Caco-2 (cell line): ENCODE measurements at regions not wholly inside any gene's neighbourhood (a gene's known extent, or its start where the extent isn't known, plus 50 kb on each side); places are given as distances from the start of the nearest gene placed in this dataset.
A peak's percentile ranks its signal among the peaks of the same experiment; 100 is the strongest.
"Not testable (repeated sequence)": the region's sequence is repeated elsewhere in the genome, so short reads cannot be mapped to it uniquely, and the experiment has no call there.

Source experiments
- BruUV-seq: library from RNA; stranded (reverse); fragments of 400-500 nt; replicated peaks from 2 replicates; lab custom pipeline; 2021; lab: Mats Ljungman, UMichigan
- CTCF ChIA-PET: fragments of 300-600 bp; sonication (Branson Sonifier 250); formaldehyde crosslinking; loops from one replicate; lab custom pipeline; 2022; ENCODE audit warnings: antibody characterized with exemption; lab: Charles Lee
- POLR2A ChIA-PET: fragments of 300-600 bp; sonication (Branson Sonifier 250); formaldehyde crosslinking; loops from one replicate; lab custom pipeline; 2022; ENCODE audit warnings: antibody characterized with exemption; lab: Charles Lee
- DNase-seq, 2 experiments: peaks; one replicate each; pipeline versions ENCODE4 v3.0.0 to v3.0.0-alpha.2; 2020 to 2022
- H3K27me3 ChIP-seq: replicated peaks from 2 replicates; pipeline ENCODE4 v1.6.0; 2011; ENCODE audit warnings: low read length; ENCODE audit not compliant: control insufficient read depth, insufficient read depth
- H3K36me3 ChIP-seq: 2 replicates; pipeline ENCODE4 v1.5.1; 2011; ENCODE audit warnings: low read length; ENCODE audit not compliant: control insufficient read depth, insufficient read depth
- H3K4me1 ChIP-seq: fragments of 250-450 bp; sonication (Bioruptor Pico); 2 replicates; pipeline ENCODE4 v1.5.1; 2020; ENCODE audit warnings: mild to moderate bottlenecking
- H3K4me3 ChIP-seq: 2 replicates; pipeline ENCODE4 v1.5.1; 2011; ENCODE audit warnings: low read depth, mild to moderate bottlenecking, control low read depth, low read length
- H3K9me3 ChIP-seq: fragments of 250-450 bp; sonication (Bioruptor Pico); 2 replicates; pipeline ENCODE4 v1.5.1; 2020; ENCODE audit warnings: mild to moderate bottlenecking, moderate library complexity
- H3K27ac Mint-ChIP-seq: one replicate; pipeline ENCODE4 v1.8.0; 2022; ENCODE audit warnings: mixed read lengths; ENCODE audit not compliant: unreplicated experiment
- H3K27me3 Mint-ChIP-seq: one replicate; pipeline ENCODE4 v1.8.0; 2022; ENCODE audit warnings: mixed read lengths; ENCODE audit not compliant: insufficient read depth, unreplicated experiment
- H3K36me3 Mint-ChIP-seq: one replicate; pipeline ENCODE4 v1.8.0; 2022; ENCODE audit warnings: mild to moderate bottlenecking, mixed read lengths; ENCODE audit not compliant: insufficient read depth, unreplicated experiment
- H3K4me1 Mint-ChIP-seq: one replicate; pipeline ENCODE4 v1.8.0; 2022; ENCODE audit warnings: low read depth, mixed read lengths; ENCODE audit not compliant: unreplicated experiment
- H3K4me3 Mint-ChIP-seq: one replicate; pipeline ENCODE4 v1.8.0; 2022; ENCODE audit warnings: mild to moderate bottlenecking, moderate library complexity, mixed read lengths; ENCODE audit not compliant: unreplicated experiment
- H3K9me3 Mint-ChIP-seq: one replicate; pipeline ENCODE4 v1.8.0; 2022; ENCODE audit warnings: mixed read lengths; ENCODE audit not compliant: unreplicated experiment
- CTCF ChIP-seq, 2 experiments: fragments of 200-600 bp in 1 of 2; IDR thresholded peaks; 1 replicate in 1 of 2; 2 replicates in 1 of 2; pipeline versions ENCODE4 v1.5.1 to v1.8.0; 2011 to 2022; ENCODE audit warnings: antibody characterized with exemption in 1 of 2, control low read depth in 1 of 2, inconsistent platforms in 1 of 2, low read depth in 1 of 2, low read length in 1 of 2, mild to moderate bottlenecking in 1 of 2, moderate library complexity in 1 of 2; ENCODE audit not compliant: insufficient read depth in 1 of 2, severe bottlenecking in 1 of 2, unreplicated experiment in 1 of 2
- intact Hi-C: fragments of 100-400 bp; cut with micrococcal nuclease; formaldehyde crosslinking; loops from one replicate; pipeline ENCODE4 v1.10.0; 2022; ENCODE audit not compliant: unreplicated experiment

- Histone ChIP-seq H3K4me3 (no peak overlapping the region), H3K27me3 (no peaks in the 10 kb centered on the region), H3K9me3 (no peaks in the 10 kb centered on the region), H3K4me1 (no peaks in the 10 kb centered on the region), H3K36me3 (no peaks in the 10 kb centered on the region)
- no peaks in the 10 kb centered on the region for H3K4me1 Mint-ChIP-seq
- H3K36me3 Mint-ChIP-seq, result no peaks in the 10 kb centered on the region
- no peaks in the 10 kb centered on the region for H3K9me3 Mint-ChIP-seq
- DNase-seq, result no peak
- no peak for TF ChIP-seq CTCF (IDR thresholded peaks at IDR 0.05; ENCODE audit: insufficient read depth in 1 of 2, low read depth in 1 of 2, low read length in 1 of 2, severe bottlenecking in 1 of 2, unreplicated experiment in 1 of 2)
- H3K27me3 Mint-ChIP-seq, result no peaks in the 10 kb centered on the region
- ChIA-PET CTCF (no interaction called here), POLR2A (no interaction called here)
- no TSS peak for BruUV-seq
- H3K27ac Mint-ChIP-seq, result no peak overlapping the region
- H3K4me3 Mint-ChIP-seq, result no peak overlapping the region
- intact Hi-C loops, result no loop called here
Measured at GRCh38 chr3:144893980-144894379, 922.4 kb downstream of the DIPK2A start.

- no peaks in the 10 kb centered on the region for H3K4me1 ChIP-seq
- H3K9me3 Mint-ChIP-seq, result no peaks in the 10 kb centered on the region
- H3K9me3 ChIP-seq, result no peaks in the 10 kb centered on the region
- no peaks in the 10 kb centered on the region for H3K27me3 ChIP-seq
- intact Hi-C loops, result no loop called here
- POLR2A ChIA-PET, result no interaction called here
- H3K36me3 Mint-ChIP-seq, result no peaks in the 10 kb centered on the region
- H3K36me3 ChIP-seq, result no peaks in the 10 kb centered on the region
- H3K27me3 Mint-ChIP-seq, result no peaks in the 10 kb centered on the region
- CTCF ChIA-PET, result no interaction called here
- no peak overlapping the region for H3K27ac Mint-ChIP-seq
- BruUV-seq, result no TSS peak
- no peak overlapping the region for H3K4me3 ChIP-seq
- H3K4me3 Mint-ChIP-seq, result no peak overlapping the region
- no peaks in the 10 kb centered on the region for H3K4me1 Mint-ChIP-seq
- DNase-seq, result no peak
- no peak for TF ChIP-seq CTCF (IDR thresholded peaks at IDR 0.05; ENCODE audit: insufficient read depth in 1 of 2, low read depth in 1 of 2, low read length in 1 of 2, severe bottlenecking in 1 of 2, unreplicated experiment in 1 of 2)
Measured at GRCh38 chr3:144894576-144894975, 923.0 kb downstream of the DIPK2A start.

- H3K27me3 Mint-ChIP-seq, result no peaks in the 10 kb centered on the region
- H3K36me3 Mint-ChIP-seq, result no peaks in the 10 kb centered on the region
- Histone ChIP-seq H3K4me1 (no peaks in the 10 kb centered on the region), H3K36me3 (no peaks in the 10 kb centered on the region), H3K4me3 (no peak overlapping the region), H3K27me3 (no peaks in the 10 kb centered on the region), H3K9me3 (peaks cover 7% of the 10 kb centered on the region)
- no peak for TF ChIP-seq CTCF (IDR thresholded peaks at IDR 0.05; ENCODE audit: insufficient read depth in 1 of 2, low read depth in 1 of 2, low read length in 1 of 2, severe bottlenecking in 1 of 2, unreplicated experiment in 1 of 2)
- ChIA-PET CTCF (no interaction called here), POLR2A (no interaction called here)
- DNase-seq, result no peak
- peaks cover 6% of the 10 kb centered on the region for H3K4me1 Mint-ChIP-seq
- intact Hi-C loops, result no loop called here
- H3K27ac Mint-ChIP-seq, result no peak overlapping the region
- peaks cover 25% of the 10 kb centered on the region for H3K9me3 Mint-ChIP-seq
- no TSS peak for BruUV-seq
- no peak overlapping the region for H3K4me3 Mint-ChIP-seq
Measured at GRCh38 chr3:144900366-144900765, 928.7 kb downstream of the DIPK2A start.

GRCh38 chr3:144907581-144907980 lies 936.0 kb downstream of the DIPK2A start:
- DNase-seq, result peak; percentile 58 to 71
- POLR2A ChIA-PET, H3K4me1 Mint-ChIP-seq, H3K36me3 Mint-ChIP-seq, H3K27me3 Mint-ChIP-seq, H3K27me3 ChIP-seq, BruUV-seq, intact Hi-C loops, H3K36me3 ChIP-seq, H3K4me3 ChIP-seq: not testable (repeated sequence)
- CTCF ChIA-PET, result interaction anchor here (0.6 kb wide), 1 partner anchor 936 kb away, joined by 3 read pairs; the partner anchor contains the start of gene DIPK2A
- Mint-ChIP-seq H3K27ac (peak overlapping the region; percentile 80), H3K9me3 (peaks cover 25% of the 10 kb centered on the region), H3K4me3 (peak overlapping the region; percentile 14)
- H3K9me3 ChIP-seq, result peaks cover 13% of the 10 kb centered on the region
- H3K4me1 ChIP-seq, result peaks cover 16% of the 10 kb centered on the region
